ENCODE measurements at regions not wholly inside any gene's neighbourhood (a gene's known extent, or its start where the extent isn't known, plus 50 kb on each side); places are given as distances from the start of the nearest gene placed in this dataset.
A peak's percentile ranks its signal among the peaks of the same experiment; 100 is the strongest.

DNA sequence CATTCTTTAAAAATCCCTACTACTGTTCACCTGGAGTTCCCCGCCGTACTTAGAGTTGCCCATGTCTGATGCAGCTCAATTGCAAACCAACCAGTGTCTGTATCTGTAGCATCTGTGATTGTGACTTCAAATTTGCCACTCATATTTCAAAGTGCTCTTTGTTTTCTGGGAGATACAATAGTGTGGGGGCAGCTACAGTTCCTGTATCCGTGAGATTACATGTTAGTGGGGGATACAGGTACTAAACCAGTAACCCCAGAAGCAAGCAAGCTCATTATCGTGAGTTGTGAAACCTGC is 140.9 kb downstream of the ANKRD60 start:
- DNase-seq: no peak

DNA sequence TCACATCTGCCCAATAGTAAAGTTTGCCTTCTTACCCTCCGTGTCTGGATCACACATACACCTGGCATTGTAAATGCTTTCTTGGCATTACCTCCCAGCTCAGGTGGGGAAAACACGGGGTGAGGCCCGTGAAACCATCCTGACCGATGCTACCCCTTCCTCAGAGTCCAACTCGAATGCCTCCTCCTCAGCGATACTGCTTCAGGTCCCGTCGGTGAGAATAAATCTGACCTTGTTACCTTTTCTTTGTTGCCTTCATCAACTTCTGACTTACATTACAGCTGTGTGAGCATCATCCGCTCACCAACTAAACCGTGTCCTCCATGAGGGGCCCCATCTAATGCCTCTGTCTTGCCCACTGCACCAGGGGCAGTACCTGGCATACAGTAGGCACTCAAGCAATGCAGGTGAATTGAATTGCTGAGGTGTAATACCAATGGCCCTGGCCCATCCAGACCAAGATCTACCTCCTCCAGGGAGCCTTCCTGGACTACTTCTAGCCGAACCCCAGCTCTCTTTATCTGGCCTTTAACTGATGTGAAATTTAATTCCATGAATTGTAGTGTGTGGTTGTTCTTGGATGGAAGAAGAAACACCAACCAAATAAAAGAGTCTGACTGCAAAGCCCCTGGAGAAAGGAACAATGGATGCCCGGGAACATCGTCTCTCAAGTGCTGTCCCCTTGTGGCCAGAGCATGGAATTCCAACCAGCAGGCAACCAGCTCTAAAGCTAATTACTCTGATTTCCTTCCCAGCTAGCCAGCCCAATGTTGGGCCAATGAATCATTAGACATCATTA is 141.5 kb downstream of the ANKRD60 start:
- peak; percentile 40 for DNase-seq

DNA sequence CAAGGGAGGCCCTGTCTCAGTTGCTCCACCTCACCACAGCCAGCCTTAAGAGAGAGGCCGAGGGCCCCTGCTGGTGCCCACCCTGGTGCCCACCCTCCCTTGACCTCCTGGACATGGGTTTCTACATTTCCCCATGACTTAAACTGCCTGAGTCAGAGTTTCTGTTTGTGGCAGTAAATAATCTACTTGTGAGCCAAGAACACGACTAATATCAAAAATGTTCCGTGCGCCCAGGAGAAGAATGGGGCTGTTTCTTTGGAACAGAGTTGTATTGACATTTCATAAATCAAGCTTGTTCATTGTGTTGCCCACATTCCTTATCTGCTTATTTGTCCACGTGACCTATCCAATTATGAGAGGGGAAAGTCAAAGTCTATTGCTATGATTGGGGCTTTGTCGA is 143.5 kb downstream of the ANKRD60 start:
- no peak for DNase-seq

DNA sequence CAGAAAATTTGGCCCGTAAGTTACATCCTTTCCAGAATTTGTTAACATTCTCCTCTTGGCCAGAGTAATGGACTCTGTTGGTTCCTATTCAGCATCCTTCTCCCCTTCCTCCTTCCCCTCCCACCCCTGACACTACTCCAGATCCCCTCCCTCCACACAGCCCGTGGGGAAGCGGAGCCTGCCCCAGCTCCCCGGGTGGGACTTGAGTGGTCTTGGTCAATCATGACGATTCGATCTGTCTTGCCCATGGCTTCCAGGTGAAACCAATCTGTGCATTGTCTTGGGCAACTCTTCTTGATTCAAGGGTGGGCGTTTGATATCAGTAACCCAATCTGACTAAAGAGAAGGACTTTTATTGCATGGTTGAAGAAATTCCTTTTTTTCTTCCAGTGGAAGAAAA is 143.9 kb downstream of the ANKRD60 start:
- no peak for DNase-seq

DNA sequence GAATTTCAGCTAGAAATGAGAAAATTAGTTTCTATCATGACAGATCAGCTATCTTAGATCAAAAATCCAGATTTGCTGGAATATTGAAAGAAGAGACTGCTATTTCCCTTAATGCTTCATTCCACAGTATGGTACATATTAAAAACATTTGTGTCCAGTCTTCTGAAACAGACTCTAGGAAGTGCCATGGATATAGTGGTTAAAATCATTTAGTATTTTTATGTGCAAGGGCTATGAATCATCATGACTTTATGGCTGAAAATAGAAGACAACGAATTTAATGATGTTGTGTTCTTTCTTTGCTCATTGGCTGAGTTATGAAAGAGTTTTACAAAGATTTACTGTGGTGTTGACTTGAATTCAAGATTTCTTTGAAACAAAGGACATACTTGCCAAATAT is 146.6 kb downstream of the ANKRD60 start:
- no peak for DNase-seq

DNA sequence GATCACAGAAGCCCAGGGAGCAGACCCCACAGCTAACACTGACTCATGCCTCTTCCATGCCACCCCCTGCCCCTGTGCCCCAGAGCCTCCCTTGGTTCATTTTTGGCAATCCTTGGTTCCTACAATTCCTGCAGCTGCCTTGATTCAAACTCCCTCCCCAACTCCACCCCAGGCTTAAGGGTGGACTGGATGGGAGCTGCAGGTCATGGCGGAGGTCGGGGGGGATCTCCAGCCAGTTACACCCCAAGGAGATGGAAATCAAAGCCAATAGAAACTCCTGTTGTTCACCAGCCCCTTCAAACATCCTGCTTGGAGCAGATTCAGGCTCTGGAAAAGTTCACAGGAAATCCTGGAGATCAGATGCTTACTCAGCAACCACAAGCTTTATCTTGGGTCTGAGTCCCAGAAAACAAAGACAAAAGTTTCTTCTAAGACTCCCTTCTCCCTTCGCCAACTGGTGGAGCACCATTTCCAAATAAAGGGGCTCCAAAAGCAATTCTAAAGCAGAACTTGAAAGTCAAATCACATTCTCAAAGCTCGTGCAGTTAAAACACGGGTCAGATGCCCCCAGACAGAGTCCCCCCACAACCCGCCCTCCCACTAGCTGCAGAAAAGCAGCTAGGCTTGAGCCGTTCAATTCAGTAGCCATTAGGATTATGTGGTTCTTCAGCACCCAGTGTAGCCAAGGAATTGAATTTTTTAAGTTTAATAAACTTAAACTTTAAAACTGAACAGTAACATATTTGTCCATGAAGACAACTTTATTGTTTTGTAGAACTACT is 149.5 kb downstream of the ANKRD60 start:
- no peak for DNase-seq

DNA sequence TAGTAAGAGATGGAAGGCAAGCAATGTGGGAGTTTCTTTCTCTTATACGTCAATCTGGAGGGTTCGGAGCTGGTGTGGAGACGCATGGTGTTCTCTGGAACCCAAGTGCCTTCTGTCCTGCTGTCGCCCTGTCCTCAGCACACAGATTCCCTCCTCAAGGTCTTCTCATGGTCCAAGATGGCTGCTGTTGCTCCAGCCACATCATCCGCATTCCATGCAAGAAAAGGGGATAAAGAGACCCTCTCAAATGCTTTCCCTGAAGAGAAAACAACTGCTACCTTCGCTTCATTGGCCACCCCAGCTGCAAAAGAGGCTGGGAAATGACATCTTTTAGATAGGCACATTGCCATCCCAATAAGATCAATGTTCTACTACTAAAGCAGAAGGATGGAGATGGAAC is 151.2 kb downstream of the ANKRD60 start:
- DNase-seq: no peak

DNA sequence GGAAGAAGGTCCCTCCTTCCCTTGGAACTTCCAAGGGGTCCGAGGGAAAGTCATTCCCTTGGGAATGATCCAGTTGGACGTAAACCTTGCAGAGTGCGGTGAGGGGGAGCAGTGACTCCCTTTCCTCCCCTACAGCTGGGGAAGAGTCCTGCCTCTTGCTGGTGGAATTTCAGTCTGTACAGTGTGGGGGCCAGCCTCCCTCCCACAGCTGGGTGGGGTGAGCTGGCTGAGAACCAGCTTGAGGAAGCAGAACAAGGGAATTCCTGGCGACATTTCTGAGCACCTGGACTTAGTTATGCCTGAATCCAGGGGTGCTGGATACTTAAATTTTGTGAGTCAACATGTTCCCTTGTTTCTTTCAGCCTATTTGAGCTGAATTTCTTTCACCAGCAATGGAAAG is 152.0 kb downstream of the ANKRD60 start:
- DNase-seq: no peak

DNA sequence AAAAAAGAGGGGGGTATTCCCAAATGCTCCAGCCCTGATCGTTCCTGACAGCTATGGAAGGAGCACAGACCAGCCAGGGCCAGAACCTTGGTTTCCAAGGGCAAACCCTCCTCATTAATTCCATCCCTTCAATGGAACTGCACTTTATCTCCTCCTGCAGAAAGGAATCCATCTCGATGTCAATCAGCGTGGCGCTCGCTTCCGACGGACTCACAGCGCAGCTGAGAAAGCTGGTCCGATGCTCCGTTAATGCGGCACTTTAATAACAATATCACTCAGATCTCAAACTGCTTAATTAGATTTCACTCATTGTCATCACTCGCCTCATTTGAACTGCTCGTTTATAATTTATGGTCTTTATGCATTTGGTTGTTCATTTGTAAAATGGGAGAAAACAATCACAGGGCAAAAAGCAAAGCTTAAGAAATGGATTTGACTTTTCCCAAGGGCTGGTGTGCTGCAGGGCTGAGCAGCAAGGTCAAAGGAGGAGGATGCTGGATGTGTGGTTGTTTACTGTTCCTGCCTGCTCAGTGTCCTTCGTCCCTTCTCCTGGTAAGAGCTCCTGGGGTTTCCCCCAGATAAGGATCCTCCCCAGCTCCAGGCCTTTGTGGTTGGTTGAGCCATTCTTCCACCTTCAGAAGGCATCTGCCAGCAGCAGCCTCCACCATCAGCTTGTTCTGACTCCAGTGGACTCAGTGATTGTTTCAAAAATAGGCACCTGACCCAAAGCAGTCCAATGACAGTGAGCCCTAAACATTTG is 152.7 kb downstream of the ANKRD60 start:
- no peak for DNase-seq

DNA sequence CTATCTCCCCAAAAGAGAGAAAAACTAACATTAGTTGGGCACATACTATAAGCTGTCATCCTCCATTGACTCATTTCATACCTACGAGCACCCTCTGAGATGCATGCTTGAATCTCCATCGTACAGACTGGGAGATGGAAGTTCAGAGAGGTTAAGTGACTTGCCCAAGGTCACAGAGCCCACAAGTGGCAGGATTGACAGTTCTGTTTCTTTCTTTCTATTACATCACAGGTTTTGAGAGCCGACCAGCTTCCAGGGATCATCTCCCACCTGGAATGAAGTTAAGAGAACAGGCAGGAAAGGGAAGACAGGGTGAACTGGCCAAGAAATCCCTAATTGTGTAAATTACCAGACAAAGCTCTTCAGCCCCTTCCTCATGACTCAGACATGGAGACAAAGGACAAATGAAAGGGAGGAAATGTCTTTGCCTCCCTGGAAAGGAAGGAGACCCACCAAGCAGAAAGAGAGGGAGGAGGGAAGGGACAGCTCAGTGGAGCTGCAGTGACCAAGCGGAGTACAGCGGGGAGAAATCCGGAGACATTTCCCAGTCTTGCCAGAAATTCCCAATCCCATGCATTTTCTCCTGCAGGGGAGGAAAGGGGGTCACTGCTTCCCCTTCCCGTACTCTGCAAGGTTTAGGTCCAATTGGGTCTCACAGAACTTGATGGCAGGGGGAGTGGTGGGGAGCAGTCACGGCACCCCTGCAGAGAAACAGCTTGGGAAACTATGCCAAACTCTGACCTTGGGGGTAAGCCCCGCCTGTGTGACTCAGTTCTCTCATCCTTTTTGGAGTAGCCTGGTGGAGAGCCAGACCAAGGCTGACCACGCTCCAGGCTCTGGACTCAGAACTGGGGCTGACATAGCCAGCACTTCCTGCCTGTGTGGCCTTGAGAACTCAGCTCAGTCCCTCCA is 154.3 kb downstream of the ANKRD60 start:
- no peak for DNase-seq

DNA sequence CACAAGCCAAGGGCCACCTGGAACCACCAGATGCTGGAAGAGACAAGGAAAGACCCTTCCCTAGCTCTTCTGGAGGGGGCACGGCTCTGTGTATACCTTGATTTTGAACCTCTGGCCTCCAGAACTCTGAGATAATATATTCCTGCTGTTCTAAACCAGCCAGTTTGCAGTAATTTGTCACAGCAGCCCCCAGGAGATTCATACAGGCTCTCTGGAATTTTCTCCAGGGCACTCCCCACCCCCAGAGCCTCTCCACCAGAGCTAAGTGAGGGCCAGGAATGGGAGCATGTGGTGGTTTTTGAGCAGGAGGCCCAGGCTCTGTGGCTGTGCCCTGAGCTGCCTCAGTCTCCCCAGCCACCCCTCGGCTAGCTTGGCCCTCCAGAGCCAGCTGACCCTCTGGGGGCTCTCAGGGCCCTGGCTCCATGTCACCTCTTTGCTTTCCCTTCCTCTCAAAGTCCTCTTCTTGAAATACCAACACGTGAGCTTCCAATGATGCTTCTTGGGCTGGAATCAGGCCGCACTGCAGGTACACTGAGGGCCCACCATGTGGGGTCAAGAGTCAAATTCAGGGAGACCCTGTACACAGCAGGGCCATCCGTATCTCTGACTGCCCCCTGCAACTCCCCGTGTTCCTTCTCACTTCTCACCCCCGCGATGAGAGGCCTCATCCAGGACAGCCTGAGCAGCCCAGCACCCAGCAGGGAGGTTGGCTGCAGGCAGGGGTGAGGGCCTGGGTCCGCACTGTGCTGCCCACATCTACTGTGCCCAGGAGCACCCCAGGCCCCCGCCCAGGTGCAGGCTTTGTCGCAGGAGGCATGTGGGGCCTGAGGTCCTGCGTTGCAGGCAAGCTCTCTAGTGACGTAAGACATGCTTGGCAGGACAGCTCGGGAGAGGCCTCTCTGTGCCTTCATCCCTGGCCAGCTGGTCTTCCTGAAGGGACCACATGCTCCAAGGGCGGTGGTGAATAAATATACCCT is 155.5 kb downstream of the ANKRD60 start:
- no peak for DNase-seq

DNA sequence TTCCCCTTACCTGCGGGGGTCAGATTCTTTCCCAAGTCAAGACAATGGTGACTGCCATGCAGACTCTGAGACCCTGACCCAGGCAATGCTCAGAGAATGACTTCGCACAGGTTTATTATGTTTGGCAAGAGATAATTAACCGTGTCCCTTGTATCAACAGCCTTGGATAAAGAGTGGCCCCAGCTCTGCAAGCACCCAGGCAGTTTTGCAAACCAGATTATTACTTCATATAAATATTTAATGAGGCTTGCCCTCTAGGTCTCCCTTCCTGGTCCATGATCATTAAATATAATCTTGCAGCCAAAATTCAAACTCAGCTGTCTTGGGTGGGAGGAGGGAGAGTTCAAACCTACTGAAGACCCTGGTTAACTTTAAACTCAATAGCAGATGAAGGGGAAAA is 156.5 kb downstream of the ANKRD60 start:
- DNase-seq: no peak

DNA sequence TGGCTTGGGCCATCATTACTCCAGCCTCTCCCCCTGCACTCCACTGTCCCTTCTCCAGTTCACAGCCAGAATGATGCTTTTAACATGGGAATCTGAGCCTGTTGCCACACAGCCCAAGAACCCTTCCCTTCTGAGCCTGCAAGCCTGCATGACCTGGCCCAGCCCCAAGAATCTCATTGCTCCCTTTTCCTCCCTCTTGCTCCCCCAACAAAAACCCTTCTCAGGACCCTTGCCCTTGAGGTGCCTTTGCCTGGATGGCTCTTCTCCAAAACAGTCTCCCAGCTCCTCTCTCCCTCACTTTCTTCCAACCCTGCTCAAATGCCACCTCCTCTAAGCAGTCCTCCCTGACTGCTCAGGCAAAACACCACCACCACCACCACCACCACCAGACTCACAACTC is 157.2 kb downstream of the ANKRD60 start:
- DNase-seq: no peak

DNA sequence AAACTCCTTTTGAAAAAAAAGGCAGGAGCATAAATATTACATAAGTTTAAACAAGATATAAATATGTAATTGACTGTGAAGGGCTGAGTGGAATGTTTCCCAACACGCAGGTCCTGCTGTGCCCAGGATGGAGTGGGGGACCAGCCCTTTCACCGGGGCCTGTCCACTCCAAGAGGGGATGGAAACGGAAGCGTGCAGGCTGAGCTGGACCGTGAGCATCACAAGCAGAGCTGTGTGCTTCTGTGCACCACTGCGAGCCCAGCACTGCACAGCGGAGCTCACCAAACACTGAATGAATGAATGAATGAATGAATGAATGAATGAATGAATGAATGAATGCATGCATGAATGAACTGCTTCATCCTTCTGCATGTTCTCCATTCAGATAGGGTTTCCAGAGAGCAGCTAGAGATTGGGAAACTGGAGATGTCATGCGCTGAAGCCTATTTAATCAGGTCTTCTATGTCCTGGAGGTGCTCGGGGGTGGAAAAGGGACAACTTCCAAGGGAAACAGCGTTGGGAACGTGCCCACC is 157.7 kb downstream of the ANKRD60 start:
- DNase-seq: no peak

DNA sequence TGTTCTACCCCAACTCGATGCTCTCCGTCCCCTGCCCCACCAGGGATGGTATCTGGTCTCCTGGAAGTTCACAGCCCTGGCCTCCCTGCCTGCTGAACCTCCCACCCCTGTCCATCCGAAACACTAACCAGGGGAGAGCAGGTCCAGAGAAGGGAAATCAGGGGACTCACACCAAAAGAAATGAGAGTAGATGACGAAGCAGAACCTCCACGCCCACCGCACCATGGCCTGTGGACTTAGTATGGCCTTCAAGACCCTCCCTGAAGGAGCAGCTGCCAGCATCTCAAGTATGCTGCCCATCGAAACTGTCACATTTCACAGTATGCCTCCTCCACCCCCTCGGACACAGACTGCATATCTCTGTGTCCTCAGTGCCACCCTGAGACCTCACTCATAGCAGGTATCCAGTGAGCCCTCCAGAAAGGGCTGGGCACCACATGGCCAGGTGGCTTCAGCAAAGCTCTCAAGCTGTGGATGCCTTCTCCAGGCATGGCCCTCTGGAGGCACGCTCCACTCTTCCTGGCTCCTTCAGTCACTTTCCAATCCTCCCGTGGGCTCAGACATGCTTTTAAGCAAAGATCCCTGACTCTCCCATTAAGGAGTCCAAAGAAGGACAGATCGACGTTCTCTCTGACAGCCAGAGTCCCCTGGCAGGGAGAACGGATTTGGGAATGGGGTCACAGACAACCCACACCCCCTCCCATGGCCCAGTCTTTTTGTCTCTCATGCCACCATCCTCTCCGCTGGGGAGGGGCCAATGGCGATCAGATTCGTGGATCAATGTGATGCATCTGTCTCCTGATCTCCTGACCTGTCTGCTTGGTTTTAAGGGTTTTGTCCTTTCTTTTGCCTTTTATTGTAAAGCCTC is 158.4 kb downstream of the ANKRD60 start:
- DNase-seq: no peak

DNA sequence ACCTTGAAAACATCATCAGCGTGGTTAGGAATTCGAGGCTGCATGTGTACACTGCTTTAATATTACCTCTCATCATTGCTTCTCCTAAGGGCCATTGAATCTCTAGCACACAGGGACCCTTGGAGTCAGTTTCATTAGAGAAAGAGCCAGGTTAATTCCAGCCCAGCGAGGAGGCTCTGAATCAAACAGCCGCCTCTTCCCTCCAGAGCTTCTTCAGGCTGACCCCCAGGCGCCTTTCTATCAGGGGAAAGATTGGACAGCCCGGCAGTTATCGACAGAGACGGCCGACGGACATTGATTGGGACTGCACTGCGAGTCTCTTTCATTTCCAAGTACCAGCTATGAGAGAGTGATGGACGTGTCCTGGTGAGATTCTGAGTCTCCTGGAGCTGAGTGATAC is 159.2 kb downstream of the ANKRD60 start:
- no peak for DNase-seq

DNA sequence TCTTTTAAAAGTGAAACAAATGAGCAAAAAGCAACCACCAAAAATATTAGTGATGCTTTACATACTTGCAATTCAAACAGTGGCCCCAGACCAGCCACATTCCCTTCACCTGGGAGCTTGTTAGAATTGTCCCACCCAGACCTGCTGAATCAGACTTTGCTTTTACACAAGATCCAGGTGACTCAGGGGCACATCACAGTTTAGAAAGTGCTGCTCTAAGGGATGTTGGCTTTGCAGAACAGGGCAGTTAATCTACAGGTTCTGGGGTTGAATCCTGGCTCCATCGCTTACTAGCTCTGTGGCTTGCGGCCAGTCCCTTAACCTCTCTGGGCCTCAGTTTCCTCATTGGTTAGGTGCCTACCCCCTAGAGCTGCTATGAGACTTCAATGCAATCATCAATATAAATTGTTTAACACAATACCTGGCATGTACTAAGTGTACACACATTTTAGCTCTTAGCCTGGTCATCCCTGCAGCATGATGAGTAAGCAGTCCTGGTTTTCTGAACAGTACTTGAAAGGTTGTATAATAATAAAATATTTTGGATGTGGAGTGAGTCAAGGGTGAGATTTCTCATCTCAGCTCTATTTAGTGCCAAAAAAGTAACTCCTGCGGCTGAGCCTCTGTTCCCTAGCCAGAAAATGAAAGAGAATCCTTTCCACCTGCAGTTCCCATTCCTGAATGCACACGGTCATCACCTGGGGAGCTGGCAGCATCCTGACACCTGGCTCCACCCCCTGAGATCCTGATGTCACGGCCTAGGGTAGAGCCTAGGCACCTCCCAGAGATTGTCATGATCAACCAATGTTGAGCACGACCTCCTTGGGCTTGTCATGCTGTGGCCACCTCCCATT is 162.7 kb downstream of the ANKRD60 start:
- DNase-seq: no peak

DNA sequence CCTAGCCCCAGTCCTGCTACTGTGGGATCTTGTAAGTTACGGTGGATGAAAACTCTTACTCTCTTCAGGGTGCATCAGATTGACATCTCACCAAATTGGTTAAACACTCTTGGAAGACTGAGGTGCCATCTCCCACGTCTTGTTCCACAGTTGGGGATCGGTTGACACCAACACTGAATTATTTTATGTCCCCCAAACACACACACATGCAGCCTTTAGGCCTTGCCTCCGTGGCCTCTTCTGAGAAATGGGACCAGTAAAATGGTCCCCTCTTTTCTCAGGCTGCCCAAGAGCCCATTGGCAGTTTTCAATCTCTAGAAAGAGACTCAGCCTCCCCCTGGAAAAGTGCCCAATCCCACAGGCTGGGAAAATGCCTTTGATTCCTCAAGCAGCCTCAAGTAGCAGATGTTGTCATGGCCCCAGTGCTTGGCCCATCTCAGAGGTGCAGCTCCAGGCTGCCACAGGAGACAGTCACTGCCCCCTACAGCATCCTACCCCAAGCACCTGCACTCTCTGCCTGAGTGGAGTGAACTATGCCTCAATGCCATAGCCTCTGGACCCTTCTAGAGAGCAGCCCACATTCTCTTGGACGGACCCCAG is 163.9 kb downstream of the ANKRD60 start:
- DNase-seq: no peak

DNA sequence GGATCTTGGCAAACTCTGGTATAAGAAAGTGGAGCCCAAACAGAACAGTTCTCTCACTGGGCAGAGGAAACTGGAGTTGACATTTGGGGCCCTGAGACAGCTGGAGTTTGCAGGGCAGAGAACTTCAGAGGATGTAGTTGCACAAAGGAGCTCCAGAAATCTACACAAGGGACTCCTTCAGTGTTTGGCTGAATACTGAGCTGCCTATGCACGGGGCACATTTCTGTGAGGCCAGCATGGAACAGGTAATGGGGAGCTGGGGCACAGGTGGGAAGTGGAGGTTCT is 169.3 kb downstream of the ANKRD60 start:
- no peak for DNase-seq

All from NCI-H1436 (cell line).